Mucosa of rectum (tissue), 2 donors: ENCODE measurements at regions not wholly inside any gene's neighbourhood (a gene's known extent, or its start where the extent isn't known, plus 50 kb on each side); places are given as distances from the start of the nearest gene placed in this dataset.
"Not testable (repeated sequence)": the region's sequence is repeated elsewhere in the genome, so short reads cannot be mapped to it uniquely, and the experiment has no call there.

ENCODE experiments used
- H3K27ac ChIP-seq, 2 donors: one replicate each; pipeline ENCODE4 v1.7.0; 2013; ENCODE audit warnings: inconsistent platforms in 2 of 2, low read depth in 2 of 2, low read length in 2 of 2
- H3K27me3 ChIP-seq, 2 donors: one replicate each; pipeline ENCODE4 v1.7.0; 2013; ENCODE audit warnings: low read length in 2 of 2; ENCODE audit not compliant: control insufficient read depth in 2 of 2, insufficient read depth in 2 of 2
- H3K36me3 ChIP-seq, 2 donors: one replicate each; pipeline ENCODE4 v1.7.0; 2013; ENCODE audit warnings: low read length in 2 of 2; ENCODE audit not compliant: control insufficient read depth in 2 of 2, insufficient read depth in 2 of 2
- H3K4me1 ChIP-seq, 2 donors: one replicate each; pipeline ENCODE4 v1.7.0; 2013; ENCODE audit warnings: low read length in 2 of 2, mild to moderate bottlenecking in 1 of 2; ENCODE audit not compliant: control insufficient read depth in 2 of 2, insufficient read depth in 2 of 2
- H3K4me3 ChIP-seq, 2 donors: one replicate each; pipeline ENCODE4 v1.7.0; 2013; ENCODE audit warnings: low read length in 2 of 2
- H3K9ac ChIP-seq, 2 donors: one replicate each; pipeline ENCODE4 v1.7.0; 2013; ENCODE audit warnings: low read length in 2 of 2, low read depth in 1 of 2, mild to moderate bottlenecking in 1 of 2
- H3K9me3 ChIP-seq, 2 donors: one replicate each; pipeline ENCODE4 v1.7.0; 2013; ENCODE audit warnings: low read length in 2 of 2; ENCODE audit not compliant: control insufficient read depth in 2 of 2
- donor health status: healthy.
- donor health status: Normal muscosa, but diverticular disease.

DNA sequence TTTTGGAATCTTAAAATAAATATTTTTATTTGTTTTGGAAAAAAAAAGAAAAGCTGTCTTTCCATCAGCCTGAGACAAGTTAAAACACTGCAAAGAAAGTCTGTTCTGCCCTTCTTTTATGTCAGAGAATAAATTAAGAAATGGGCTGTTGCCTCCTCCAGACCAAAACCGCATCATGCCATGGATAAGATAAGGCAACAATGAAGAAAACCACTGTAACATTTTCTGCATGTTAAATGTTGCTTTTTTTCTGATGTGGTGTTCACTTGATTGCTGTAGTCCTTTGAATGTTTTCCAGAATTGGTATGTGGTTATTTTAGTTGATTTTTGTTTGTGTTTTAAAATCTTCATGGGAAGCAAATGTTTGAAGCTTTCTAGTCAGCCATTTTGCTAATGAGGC is 319.2 kb upstream of the CNTN5 start:
- H3K9me3 ChIP-seq, result peaks cover 0 to 5% of the 10 kb centered on the region in 2 donors
- H3K4me3 ChIP-seq, result no peak overlapping the region
- H3K27ac ChIP-seq, result no peak overlapping the region
- H3K36me3 ChIP-seq, result no peaks in the 10 kb centered on the region
- no peak overlapping the region for H3K9ac ChIP-seq
- no peaks in the 10 kb centered on the region for H3K27me3 ChIP-seq
- no peaks in the 10 kb centered on the region for H3K4me1 ChIP-seq

DNA sequence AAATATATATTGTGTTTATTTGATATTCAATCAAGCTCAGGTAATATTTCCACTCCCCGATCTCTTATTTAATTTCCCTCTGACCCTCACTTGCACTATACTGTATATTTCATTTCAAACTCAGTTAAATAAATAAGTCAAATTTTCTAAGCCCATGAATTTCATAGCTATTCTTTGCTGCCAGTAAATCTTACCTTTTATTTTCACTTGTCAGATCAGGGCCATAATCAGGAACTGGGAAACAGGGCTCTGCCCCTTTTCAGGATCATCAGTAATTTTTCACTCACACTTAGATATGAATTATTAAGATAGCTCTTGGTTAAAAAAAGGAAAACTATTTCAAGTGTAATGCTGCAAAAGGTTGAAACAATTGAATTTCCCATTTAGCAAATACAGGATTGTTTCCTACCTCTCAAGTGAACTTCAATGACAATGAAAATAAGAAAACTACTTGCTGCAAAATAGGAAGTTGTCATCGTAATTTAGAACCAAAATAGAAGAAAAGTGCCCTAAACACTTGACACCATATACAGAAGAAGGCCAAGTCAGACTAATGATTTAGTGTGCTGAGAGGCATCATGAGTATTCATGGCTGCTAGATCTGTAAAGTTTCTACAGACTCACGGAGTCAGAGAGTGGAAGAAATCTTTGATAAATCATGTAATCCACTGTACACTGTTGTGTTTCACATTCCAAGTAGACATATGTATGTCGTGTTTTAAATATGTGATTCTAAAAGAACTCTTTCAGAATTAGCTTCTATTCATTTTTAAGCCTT is 316.8 kb upstream of the CNTN5 start:
- no peaks in the 10 kb centered on the region for H3K36me3 ChIP-seq
- no peaks in the 10 kb centered on the region for H3K4me1 ChIP-seq
- H3K4me3 ChIP-seq, result no peak overlapping the region
- H3K9ac ChIP-seq, result no peak overlapping the region
- H3K9me3 ChIP-seq, result peaks cover 0 to 5% of the 10 kb centered on the region in 2 donors
- H3K27ac ChIP-seq, result no peak overlapping the region
- H3K27me3 ChIP-seq, result no peaks in the 10 kb centered on the region

DNA sequence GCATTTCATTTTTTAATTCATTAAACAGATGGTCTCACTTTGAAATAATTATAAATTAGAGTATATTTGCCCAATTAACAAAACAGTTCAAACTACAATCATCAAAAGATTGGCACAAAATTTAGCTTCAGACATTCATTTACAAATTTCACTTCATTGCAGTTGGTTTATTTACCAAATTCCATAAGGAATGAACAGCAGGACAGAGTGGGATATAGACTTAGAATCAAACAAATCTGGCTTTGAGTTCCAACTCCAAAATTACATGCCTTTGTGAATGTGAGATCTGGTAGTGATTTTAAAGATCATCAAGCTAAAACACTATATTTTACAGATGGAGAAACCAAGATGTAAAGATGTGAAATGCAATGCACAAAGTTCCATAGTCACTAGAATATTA is 310.7 kb upstream of the CNTN5 start:
- Histone ChIP-seq H3K9ac (no peak overlapping the region), H3K27ac (no peak overlapping the region), H3K27me3 (no peaks in the 10 kb centered on the region), H3K9me3 (no peaks in the 10 kb centered on the region), H3K36me3 (no peaks in the 10 kb centered on the region), H3K4me1 (no peaks in the 10 kb centered on the region), H3K4me3 (no peak overlapping the region)

DNA sequence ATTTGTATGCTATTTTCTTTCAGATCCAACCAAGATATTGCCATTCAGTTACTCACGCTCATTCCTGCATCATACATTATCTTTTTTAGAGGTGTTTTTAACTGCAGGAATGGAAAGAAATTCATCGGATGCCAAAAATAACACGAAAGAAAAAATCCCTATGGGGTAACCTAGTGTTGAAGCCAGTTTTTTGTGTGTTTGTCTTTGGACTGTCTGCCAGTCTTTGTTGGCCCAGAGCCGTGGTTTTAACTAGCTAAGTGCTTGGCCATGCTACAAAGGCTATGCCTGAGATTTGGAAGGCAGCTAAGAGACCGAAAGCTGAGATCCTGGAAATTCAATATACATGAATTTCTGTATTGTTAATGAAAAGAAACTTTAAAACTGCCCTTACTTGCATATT is 309.8 kb upstream of the CNTN5 start:
- Histone ChIP-seq H3K9me3 (no peaks in the 10 kb centered on the region), H3K4me1 (no peaks in the 10 kb centered on the region), H3K27ac (no peak overlapping the region), H3K27me3 (no peaks in the 10 kb centered on the region), H3K9ac (no peak overlapping the region), H3K36me3 (no peaks in the 10 kb centered on the region), H3K4me3 (no peak overlapping the region)

DNA sequence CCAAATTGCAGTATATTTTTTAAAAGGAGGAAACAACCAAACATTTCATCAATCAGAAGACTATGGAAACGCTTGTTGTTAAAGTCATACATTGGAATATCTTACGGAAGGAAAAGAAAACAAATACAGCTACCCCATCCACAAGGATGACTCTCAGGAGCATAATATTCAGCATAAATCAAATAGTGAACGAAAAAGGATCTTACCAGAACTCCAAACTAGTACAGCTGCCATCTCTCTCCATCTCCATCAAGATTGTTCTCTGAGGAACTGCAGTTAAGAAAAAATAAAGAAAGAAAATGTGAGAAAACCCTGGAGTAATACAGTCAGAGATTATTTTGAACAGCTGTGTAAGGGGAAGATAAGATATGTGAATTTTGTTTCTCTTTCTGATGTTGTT is 299.8 kb upstream of the CNTN5 start:
- H3K9me3 ChIP-seq, result no peaks in the 10 kb centered on the region
- no peak overlapping the region for H3K4me3 ChIP-seq
- no peaks in the 10 kb centered on the region for H3K4me1 ChIP-seq
- no peak overlapping the region for H3K9ac ChIP-seq
- H3K36me3 ChIP-seq, result no peaks in the 10 kb centered on the region
- no peak overlapping the region for H3K27ac ChIP-seq
- no peaks in the 10 kb centered on the region for H3K27me3 ChIP-seq

DNA sequence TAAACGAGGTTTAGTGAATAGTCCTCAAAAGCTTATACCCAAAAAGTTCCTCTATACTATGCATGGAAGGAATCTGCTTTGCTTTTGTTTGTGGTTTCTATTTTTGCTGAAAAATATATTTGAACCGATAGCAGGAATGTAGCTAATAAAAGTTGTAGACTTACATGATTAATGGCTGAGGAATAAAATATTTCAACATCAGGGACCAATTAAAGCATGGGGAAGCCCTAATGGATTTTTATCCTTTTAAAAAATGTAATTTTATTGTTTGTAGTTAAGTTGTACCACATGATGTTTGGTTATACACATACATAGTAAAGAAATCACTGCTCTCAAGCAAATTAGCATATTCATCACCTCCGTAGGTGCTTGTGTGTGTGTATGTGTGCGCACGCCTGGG is 295.3 kb upstream of the CNTN5 start:
- H3K9me3 ChIP-seq, result no peaks in the 10 kb centered on the region
- no peak overlapping the region for H3K4me3 ChIP-seq
- no peaks in the 10 kb centered on the region for H3K4me1 ChIP-seq
- H3K36me3 ChIP-seq, result no peaks in the 10 kb centered on the region
- no peak overlapping the region for H3K27ac ChIP-seq
- H3K27me3 ChIP-seq, result no peaks in the 10 kb centered on the region
- H3K9ac ChIP-seq, result no peak overlapping the region

DNA sequence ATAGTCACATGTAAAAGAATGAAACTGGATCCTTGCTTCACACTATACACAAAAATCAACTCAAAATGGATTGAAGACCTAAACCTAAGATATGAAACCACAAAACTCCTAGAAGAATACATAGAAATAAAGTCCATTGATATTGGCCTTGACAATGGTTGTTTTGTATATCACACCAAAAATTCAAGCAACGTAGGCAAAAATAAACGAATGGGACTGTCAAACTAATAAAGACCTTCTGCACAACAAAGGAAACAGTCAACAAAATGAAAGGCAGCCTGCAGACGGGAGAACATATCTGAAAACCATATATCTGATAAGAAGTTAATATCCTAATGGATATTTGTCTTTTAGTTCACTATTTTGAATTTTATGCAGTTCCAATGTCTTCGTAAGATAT is 292.3 kb upstream of the CNTN5 start:
- Histone ChIP-seq H3K9ac (no peak overlapping the region), H3K4me1 (no peaks in the 10 kb centered on the region), H3K9me3 (no peaks in the 10 kb centered on the region), H3K4me3 (no peak overlapping the region), H3K27ac (no peak overlapping the region), H3K27me3 (no peaks in the 10 kb centered on the region), H3K36me3 (no peaks in the 10 kb centered on the region)

DNA sequence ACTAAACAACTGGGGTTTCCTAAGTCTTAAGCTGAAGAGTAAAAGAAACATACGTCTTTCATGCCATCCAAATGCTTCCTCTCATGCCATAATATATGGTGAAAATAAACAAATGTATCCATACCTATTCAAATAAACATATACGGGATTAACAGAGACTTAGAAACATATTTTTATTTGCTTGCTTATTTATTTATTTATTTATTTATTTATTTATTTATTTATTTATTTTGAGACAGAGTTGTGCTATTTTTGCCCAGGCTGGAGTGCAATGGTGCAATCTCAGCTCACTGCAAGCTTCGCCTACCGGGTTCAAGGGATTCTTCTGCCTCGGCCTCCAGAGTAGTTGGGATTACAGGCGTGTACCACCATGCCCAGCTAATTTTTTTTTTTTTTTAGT is 291.6 kb upstream of the CNTN5 start:
- Histone ChIP-seq H3K27me3 (no peaks in the 10 kb centered on the region), H3K36me3 (no peaks in the 10 kb centered on the region), H3K9me3 (no peaks in the 10 kb centered on the region), H3K4me1 (no peaks in the 10 kb centered on the region), H3K27ac (no peak overlapping the region), H3K9ac (no peak overlapping the region), H3K4me3 (no peak overlapping the region)

DNA sequence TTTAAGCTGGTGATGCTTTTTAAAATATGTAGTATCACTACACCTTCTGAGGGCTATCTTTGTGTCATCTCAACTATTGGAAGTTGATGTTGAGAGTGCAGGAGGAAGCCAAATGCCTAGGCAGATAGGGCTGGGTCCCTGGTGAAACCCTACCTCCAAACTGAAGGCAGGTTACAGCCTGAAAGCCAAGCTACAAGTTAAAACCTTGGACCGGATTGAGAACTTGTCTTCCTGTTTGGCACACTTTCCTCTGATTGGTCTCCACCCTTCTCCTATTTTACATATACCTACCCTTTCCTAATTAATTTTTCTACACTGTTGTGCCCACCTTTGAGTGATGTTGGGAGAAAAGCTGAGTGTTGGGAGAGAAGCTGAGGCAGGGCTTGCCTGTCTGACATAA is 287.8 kb upstream of the CNTN5 start:
- no peaks in the 10 kb centered on the region for H3K27me3 ChIP-seq
- H3K27ac ChIP-seq, result no peak overlapping the region
- H3K9me3 ChIP-seq, result peaks cover 0 to 2% of the 10 kb centered on the region in 2 donors
- H3K9ac ChIP-seq, result no peak overlapping the region
- no peaks in the 10 kb centered on the region for H3K4me1 ChIP-seq
- no peak overlapping the region for H3K4me3 ChIP-seq
- no peaks in the 10 kb centered on the region for H3K36me3 ChIP-seq

DNA sequence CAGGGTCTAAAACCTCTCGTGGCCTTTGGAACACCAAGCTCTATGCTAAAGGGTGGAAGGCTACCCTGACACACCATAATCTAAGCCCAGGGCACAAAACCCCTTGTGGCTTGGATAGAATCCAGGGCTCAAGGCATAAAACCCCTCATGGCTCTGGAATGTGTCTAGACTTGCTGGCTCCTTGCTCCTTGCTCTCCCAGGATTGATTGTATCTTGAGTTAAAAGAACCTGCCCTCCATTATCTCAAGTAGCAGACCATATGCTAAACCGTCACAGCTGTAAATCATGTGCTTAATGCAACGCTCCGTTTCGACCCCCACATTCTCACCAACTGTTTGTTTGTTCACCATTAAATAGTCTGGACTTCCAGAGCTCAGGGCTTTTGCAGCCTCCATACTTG is 287.4 kb upstream of the CNTN5 start:
- H3K27me3 ChIP-seq, H3K4me3 ChIP-seq, H3K9me3 ChIP-seq, H3K27ac ChIP-seq, H3K9ac ChIP-seq, H3K4me1 ChIP-seq, H3K36me3 ChIP-seq: not testable (repeated sequence)

DNA sequence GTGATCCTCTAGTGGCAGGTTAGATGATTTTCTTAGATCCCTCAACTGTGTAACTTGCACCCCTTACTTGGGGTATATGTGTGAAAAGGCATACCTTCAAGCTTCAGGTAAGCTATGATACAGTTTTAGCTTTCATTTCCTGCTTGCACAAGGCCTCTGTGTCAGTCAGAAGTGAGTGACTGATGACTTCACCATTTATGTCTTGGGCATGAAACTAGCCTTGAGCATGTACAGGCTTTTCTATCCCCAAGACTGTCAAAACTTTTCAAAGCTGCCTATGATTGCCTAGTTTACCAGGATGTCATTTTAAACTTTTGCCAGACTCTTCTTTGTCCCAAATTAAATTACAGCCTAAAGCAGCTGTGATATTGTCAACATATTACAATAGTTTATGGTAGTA is 286.1 kb upstream of the CNTN5 start:
- H3K9me3 ChIP-seq, result peaks cover 0 to 2% of the 10 kb centered on the region in 2 donors
- H3K27ac ChIP-seq, result no peak overlapping the region
- H3K4me1 ChIP-seq, result no peaks in the 10 kb centered on the region
- H3K4me3 ChIP-seq, result no peak overlapping the region
- H3K9ac ChIP-seq, result no peak overlapping the region
- H3K36me3 ChIP-seq, result no peaks in the 10 kb centered on the region
- no peaks in the 10 kb centered on the region for H3K27me3 ChIP-seq
